ENCODE measurements at regions not wholly inside any gene's neighbourhood (a gene's known extent, or its start where the extent isn't known, plus 50 kb on each side); places are given as distances from the start of the nearest gene placed in this dataset.

DNA sequence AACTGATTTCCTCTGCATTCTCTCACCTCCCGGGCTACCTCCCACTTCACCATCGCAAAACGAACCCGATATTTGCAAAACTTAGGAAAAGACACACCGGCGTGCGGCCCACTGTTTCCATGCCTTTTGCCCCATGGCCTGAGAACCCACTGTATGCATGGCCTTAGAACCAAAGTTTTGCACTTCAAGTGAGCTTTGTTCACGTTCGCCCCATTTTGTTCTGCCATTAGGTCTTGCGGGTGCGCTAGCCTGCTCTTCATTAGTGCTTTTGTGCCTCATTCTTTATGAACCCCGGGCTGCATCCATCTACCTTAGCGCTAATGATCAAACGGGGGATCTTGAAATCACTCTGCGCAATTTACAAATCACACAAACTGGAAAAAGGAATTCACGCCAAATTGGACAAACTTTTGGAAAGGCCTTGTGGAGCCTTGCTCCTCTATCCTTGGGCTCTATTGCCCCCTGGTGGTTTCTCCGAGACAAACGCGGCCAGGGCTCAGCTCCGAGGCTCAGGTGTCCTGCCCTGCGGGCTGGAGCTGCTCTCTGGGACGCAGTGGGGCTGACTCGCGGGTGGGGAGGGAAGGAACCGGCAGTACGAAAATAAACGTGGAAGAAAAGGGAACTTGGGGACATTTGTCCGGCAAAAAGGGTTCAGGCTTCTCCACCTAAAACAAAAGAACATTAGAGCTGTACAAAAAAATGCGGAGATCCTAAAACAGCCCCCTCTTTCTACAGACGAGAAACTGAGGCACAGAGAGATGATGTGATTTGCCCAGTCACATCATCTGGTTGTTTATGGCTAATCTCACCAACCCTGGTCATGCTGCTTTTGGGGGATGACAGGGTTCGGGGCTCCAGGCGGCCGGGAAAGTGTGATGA is 300.4 kb upstream of the NFE2L3 start:
- peaks cover 42% of the 10 kb centered on the region for H3K4me1 ChIP-seq
- peak overlapping the region; percentile 27 for H3K4me3 ChIP-seq
- DNase-seq (peak; percentile 78), ATAC-seq (peak; percentile 89 to 90)
- peaks cover 60% of the 10 kb centered on the region for H3K27me3 ChIP-seq (ENCODE audit: low read depth)
- H3K36me3 ChIP-seq = no peaks in the 10 kb centered on the region
- no peaks in the 10 kb centered on the region for H3K9me3 ChIP-seq
- TF ChIP-seq, protein P1, sequence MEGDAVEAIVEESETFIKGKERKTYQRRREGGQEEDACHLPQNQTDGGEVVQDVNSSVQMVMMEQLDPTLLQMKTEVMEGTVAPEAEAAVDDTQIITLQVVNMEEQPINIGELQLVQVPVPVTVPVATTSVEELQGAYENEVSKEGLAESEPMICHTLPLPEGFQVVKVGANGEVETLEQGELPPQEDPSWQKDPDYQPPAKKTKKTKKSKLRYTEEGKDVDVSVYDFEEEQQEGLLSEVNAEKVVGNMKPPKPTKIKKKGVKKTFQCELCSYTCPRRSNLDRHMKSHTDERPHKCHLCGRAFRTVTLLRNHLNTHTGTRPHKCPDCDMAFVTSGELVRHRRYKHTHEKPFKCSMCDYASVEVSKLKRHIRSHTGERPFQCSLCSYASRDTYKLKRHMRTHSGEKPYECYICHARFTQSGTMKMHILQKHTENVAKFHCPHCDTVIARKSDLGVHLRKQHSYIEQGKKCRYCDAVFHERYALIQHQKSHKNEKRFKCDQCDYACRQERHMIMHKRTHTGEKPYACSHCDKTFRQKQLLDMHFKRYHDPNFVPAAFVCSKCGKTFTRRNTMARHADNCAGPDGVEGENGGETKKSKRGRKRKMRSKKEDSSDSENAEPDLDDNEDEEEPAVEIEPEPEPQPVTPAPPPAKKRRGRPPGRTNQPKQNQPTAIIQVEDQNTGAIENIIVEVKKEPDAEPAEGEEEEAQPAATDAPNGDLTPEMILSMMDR (IDR thresholded peaks at IDR 0.05) = peak; percentile 85
- peak overlapping the region; percentile 61 for H3K27ac ChIP-seq
- intact Hi-C loops (cut with DNase I) = loop anchor here (10.0 kb wide), 1 partner anchor 587 kb away; no protein-coding TSS in a partner anchor

DNA sequence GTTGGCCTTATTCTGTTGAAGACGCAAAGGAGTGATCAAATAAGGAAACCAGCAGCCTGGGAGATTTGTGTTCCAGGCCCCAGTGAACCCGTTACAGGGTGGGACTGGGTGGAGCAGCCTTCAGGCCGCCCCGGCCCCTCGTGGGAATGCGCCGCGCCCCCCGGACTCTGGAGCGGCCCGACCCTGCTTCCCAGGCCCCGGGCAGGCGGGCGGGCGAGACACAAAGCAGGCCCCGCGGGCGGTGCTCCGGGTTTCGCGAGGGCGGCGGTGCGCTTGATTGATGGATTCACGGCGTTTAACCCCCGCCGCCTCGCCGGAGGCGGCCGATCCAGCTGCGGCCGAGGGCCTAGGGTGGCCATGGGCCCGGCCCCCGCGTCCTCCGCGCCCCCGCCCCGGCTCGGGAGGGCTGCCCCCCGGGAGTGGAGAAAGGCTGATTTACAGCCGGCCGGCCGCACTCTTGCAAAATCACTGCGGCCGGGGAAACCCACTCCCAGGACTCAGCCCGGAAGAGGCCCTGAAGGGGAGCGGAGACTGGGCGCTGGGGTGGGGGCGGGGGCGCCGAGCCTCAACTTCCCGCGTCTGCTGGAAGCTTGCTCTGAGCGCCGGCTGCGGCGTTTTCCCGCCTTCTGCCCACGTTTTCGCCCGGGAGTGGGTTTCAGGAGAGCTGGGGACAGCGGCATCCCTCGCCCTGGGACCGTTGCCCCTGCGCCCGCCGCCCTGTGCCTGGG is 299.6 kb upstream of the NFE2L3 start:
- DNase-seq = no peak
- H3K36me3 ChIP-seq = no peaks in the 10 kb centered on the region
- intact Hi-C loops (cut with DNase I) = loop anchor here (10.0 kb wide), 1 partner anchor 588 kb away; no protein-coding TSS in a partner anchor
- TF ChIP-seq, protein P1 (IDR thresholded peaks at IDR 0.05) = no peak
- H3K27ac ChIP-seq = peak overlapping the region; percentile 61
- peaks cover 37% of the 10 kb centered on the region for H3K4me1 ChIP-seq
- peak overlapping the region; percentile 27 for H3K4me3 ChIP-seq
- peaks cover 66% of the 10 kb centered on the region for H3K27me3 ChIP-seq (ENCODE audit: low read depth)
- no peaks in the 10 kb centered on the region for H3K9me3 ChIP-seq
- peak in 1 of 2 donors; percentile 2 for ATAC-seq

DNA sequence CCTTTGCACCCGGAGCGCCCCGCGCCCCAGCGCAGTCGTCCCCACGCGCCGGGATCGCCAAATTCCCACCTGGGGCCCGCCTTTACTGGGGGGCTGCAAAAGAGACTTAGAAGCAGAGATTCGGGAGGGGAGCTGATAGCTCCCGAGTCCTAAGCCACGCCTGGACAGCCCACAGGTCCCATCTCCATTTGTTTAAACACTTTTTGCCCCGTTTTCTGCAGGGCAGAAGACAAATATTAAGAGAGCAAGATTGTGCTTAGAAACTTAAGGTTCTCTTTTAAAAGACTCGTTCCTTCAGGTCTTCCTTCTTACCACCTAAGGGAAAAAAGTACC is 299.1 kb upstream of the NFE2L3 start:
- Histone ChIP-seq H3K36me3 (no peaks in the 10 kb centered on the region), H3K4me1 (peaks cover 32% of the 10 kb centered on the region), H3K9me3 (no peaks in the 10 kb centered on the region), H3K4me3 (peak overlapping the region; percentile 27), H3K27ac (peak overlapping the region; percentile 61), H3K27me3 (ENCODE audit: low read depth) (peaks cover 71% of the 10 kb centered on the region)
- intact Hi-C loops (cut with DNase I) = loop anchor here (10.0 kb wide), 1 partner anchor 588 kb away; no protein-coding TSS in a partner anchor
- TF ChIP-seq, protein P1 (IDR thresholded peaks at IDR 0.05) = no peak
- DNase-seq (no peak), ATAC-seq (no peak)

DNA sequence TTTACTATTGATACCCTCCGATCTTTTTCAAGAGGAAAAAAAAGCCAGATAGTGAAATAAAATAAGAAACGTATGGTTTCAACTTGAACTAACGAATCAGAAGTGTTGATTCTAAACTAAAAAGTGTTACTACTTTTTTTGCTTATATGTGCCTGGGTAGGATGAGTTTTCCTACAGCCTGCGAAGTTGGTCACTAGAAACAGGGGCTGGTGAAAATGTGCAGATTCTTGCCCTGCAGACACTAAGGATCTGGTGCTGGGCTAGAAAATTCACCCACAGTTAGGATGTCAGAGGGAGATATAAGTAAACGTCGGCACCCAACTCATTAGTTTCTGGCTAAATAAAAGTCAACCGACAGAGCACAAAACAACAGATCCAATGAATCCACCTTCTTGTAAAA is 298.7 kb upstream of the NFE2L3 start:
- H3K9me3 ChIP-seq = no peaks in the 10 kb centered on the region
- H3K27me3 ChIP-seq (ENCODE audit: low read depth) = peaks cover 75% of the 10 kb centered on the region
- TF ChIP-seq, protein P1 (IDR thresholded peaks at IDR 0.05) = no peak
- H3K4me3 ChIP-seq = no peak overlapping the region
- intact Hi-C loops (cut with DNase I) = loop anchor here (10.0 kb wide), 1 partner anchor 589 kb away; no protein-coding TSS in a partner anchor
- H3K27ac ChIP-seq = no peak overlapping the region
- no peak for ATAC-seq
- H3K36me3 ChIP-seq = no peaks in the 10 kb centered on the region
- DNase-seq = no peak
- peaks cover 32% of the 10 kb centered on the region for H3K4me1 ChIP-seq

DNA sequence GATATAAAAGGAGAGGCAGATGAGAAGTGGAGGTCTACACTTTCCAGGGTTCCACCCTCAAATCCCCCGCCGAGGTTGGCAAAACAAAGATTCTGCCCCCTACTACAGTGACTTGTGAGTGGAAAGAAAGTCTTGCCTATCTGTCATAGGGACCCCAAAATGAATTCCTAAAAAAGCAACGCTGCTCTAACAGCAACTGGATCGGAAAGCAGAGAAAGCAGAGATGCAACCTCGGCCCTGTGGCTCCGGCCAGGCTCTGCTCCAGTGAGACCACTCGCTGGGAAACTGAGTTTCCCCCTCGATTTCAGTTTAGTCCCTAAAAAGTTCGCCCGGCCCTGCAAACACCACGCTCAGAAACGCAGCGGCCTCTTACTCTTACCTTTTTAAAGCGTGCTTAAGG is 297.9 kb upstream of the NFE2L3 start:
- Histone ChIP-seq H3K4me3 (no peak overlapping the region), H3K36me3 (no peaks in the 10 kb centered on the region), H3K4me1 (peaks cover 32% of the 10 kb centered on the region), H3K27me3 (ENCODE audit: low read depth) (peaks cover 83% of the 10 kb centered on the region), H3K27ac (no peak overlapping the region), H3K9me3 (no peaks in the 10 kb centered on the region)
- no peak for ATAC-seq
- TF ChIP-seq, protein P1 (IDR thresholded peaks at IDR 0.05) = no peak
- intact Hi-C loops (cut with DNase I) = loop anchor here (10.0 kb wide), 1 partner anchor 589 kb away; no protein-coding TSS in a partner anchor
- no peak for DNase-seq

Measured in lower lobe of right lung (tissue), 2 donors.